HG03066 (cell line): ENCODE measurements at regions not wholly inside any gene's neighbourhood (a gene's known extent, or its start where the extent isn't known, plus 50 kb on each side); places are given as distances from the start of the nearest gene placed in this dataset.

ENCODE experiments used
- ATAC-seq: cut with Tn5 transposase; IDR thresholded peaks from one replicate; pipeline ENCODE4 v1.9.1; 2021; ENCODE audit warnings: low read depth; ENCODE audit not compliant: unreplicated experiment

GRCh38 chr3:56902468-56903160, 100.9 kb upstream of the ARHGEF3 start:
- no peak for ATAC-seq

DNA sequence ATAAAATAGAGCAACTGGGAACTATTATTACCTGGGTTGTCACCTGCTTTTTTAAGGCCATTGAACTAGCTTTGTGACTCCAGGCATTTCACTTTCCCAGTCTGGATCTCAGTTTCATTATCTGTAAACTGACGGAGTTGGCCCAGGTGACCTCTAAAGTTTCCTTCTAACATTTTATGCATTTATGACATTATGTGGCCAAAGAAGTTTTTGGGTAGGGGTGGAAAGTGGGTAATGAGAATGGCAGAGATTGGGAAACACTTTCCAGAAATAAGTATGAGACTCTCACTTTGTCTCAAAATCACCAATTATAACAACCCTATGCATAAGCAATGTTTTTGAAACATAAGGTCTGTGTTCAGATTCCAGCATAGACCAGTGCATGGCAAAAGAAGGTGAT, 99.1 kb upstream of the ARHGEF3 start:
- no peak for ATAC-seq

- ATAC-seq = no peak
Measured at GRCh38 chr3:56899851-56900250, 98.1 kb upstream of the ARHGEF3 start.

DNA sequence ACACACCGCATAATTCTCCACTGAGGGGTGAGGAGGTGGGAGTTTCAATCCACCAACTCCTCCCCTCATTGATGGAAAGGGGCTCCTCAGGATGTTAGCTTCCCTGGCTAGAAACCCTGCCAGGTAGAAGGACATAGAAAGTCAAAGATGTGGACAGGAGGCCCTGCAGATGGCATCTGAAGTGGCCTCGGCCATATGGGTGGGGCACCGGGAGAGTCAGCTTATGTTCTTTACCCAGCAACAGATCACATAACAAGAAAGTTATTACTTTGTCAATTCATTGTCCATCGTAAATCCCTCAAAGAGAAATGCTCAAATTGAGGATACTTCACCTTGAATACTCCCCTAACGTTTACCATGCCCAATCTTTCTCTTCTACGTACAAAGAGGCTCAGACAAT, 97.3 kb upstream of the ARHGEF3 start:
- ATAC-seq = no peak

GRCh38 chr3:56896357-56896756, 94.6 kb upstream of the ARHGEF3 start:
- no peak for ATAC-seq

DNA sequence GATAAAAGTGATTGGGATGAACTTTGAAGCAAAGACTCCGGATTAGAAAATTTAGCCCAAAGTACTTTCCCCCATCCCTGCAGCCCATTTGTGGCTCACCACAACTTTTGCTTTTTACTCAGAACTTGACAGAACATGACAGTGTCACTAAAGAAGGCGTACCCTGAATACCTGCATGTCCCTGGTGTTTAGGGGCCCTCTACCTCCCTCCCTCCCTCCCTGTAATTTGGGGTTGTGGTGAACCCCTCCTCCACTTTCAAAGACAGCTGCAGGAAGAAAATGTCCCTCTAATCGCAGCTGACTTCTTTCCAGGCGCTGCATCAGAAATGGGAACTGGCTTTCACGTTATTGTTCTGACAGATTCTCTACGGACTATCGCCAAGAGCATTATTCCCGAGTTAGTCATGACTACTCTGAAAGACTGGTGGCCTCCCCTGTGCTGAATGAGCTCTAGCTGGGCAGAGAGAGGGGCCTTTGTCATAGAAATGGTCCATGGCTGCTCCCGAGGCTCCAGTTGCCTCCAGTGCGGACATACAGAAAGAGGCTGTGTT, 93.2 kb upstream of the ARHGEF3 start:
- ATAC-seq = peak; percentile 79

GRCh38 chr3:56890448-56891091, 88.8 kb upstream of the ARHGEF3 start:
- no peak for ATAC-seq

- ATAC-seq = no peak
Measured at GRCh38 chr3:56889131-56889530, 87.4 kb upstream of the ARHGEF3 start.

- no peak for ATAC-seq
Measured at GRCh38 chr3:56887402-56888025, 85.8 kb upstream of the ARHGEF3 start.

DNA sequence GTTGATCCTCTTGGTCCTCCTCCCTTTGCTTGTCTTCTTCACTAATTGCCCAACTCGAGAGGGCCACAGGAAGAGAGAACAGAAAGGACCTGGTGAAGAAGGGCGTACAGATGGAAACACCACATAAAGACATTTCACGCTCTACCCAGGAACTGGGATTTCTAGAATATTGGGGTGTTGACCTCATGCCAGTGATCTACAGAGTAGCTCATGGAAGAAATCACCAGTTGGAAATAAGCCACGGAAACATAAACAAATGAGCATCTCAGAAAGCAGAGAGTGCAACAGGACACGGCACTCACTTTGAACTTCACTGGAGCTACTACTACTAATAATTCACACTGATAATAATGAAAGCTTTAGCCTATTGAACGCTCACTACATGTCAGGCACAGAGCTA, 84.6 kb upstream of the ARHGEF3 start:
- no peak for ATAC-seq

DNA sequence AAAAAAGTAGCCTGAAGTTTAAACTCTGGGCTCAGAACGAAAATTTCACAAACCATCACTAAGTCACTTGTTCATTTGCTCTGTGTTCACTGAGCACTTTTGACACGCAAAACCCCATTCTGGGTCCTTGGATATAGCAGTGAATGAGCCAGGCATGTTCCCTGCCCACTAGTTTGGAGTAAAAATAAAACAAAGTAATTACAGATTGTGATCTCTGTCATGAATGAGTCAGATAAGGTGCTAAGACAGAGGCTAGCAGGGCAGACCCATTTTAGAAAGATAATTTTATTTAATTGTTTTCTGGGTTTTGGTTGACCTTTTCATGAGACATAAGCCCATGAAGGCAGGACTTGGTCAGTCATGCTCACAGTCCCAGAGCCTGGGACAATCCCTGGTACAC, 84.1 kb upstream of the ARHGEF3 start:
- no peak for ATAC-seq

GRCh38 chr3:56885453-56885852, 83.7 kb upstream of the ARHGEF3 start:
- no peak for ATAC-seq

DNA sequence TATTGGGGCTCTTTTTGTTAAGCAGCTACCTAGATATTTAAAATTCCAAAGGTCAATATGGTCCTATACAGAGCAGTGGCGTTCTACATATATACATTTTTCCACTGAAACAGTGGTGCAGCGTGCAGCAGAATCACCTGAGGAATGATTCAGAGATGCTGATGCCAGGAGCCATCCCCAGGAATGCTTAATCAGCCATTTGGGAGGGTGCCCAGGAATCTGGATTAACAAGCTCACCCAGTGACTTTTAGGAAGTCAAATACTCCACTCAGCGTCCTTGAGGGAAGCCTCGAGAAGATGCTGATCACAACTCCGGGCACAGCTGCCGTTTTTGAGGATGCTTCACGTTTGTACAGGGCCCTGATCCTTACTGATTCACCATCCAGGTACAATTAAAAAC, 82.6 kb upstream of the ARHGEF3 start:
- ATAC-seq = no peak

GRCh38 chr3:56883828-56884227, 82.1 kb upstream of the ARHGEF3 start:
- no peak for ATAC-seq

GRCh38 chr3:56882896-56883295, 81.1 kb upstream of the ARHGEF3 start:
- no peak for ATAC-seq

- no peak for ATAC-seq
Measured at GRCh38 chr3:56881841-56882240, 80.1 kb upstream of the ARHGEF3 start.

GRCh38 chr3:56880720-56881575, 79.2 kb upstream of the ARHGEF3 start:
- ATAC-seq = no peak

GRCh38 chr3:56879436-56880215, 77.9 kb upstream of the ARHGEF3 start:
- ATAC-seq = no peak

DNA sequence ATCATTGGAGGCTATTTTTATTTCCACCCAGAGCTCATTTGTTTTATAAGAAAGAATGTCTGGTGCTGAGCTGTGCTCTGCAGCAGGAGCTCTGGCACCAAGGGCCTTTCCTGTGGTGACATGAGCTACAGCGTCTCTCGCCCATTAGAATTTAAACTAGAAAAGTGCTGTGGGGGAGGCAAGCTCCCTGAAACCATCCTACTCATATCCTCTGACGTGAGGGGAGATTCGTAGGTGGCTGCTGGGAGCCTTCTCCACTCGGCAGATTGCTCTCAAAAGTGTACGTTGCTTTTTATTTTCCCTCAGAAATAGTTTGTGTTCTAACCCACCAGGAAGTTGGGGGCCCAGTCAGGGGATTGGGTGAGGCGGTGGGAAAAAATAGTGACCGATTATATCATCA, 76.3 kb upstream of the ARHGEF3 start:
- no peak for ATAC-seq

- ATAC-seq = no peak
Measured at GRCh38 chr3:56876916-56877315, 75.2 kb upstream of the ARHGEF3 start.
